Neural progenitor cell (in vitro differentiated cells): ENCODE measurements at regions not wholly inside any gene's neighbourhood (a gene's known extent, or its start where the extent isn't known, plus 50 kb on each side); places are given as distances from the start of the nearest gene placed in this dataset.

Experiments used
- CTCF ChIP-seq: fragments of 200-600 bp; sonication (generic); IDR thresholded peaks from 2 replicates; pipeline ENCODE4 v1.5.1; 2017; ENCODE audit warnings: antibody characterized with exemption, mild to moderate bottlenecking
- EZH2 ChIP-seq: fragments of 200-600 bp; sonication (generic); IDR thresholded peaks from 2 replicates; pipeline ENCODE4 v1.6.1; 2017; ENCODE audit warnings: antibody characterized with exemption, mild to moderate bottlenecking, moderate library complexity
- EZH2phosphoT487 ChIP-seq: fragments of 200-600 bp; sonication (generic); IDR thresholded peaks from 2 replicates; pipeline ENCODE4 v1.6.1; 2017; ENCODE audit warnings: antibody characterized with exemption

DNA sequence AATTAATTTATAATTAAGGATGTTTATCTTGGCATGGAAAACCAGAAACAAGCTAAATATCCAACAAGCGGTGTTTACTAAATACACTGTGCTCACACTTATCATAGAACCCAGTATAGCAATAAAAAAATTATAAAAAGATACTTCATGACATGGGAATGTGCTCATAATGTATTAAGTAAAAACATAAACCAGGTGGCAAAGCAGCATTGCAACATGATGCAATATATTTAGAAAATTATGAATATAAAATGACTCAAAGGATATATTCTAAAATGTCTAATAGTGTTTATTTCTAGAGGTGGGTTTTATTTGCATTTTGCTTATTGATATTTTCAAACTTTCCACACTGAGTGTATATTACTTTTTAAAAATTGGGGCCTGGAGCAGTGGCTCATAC is 84.4 kb upstream of the ATL2 start:
- TF ChIP-seq EZH2 (no peak), CTCF (no peak), EZH2phosphoT487 (no peak)
